ENCODE measurements at regions not wholly inside any gene's neighbourhood (a gene's known extent, or its start where the extent isn't known, plus 50 kb on each side); places are given as distances from the start of the nearest gene placed in this dataset.

DNA sequence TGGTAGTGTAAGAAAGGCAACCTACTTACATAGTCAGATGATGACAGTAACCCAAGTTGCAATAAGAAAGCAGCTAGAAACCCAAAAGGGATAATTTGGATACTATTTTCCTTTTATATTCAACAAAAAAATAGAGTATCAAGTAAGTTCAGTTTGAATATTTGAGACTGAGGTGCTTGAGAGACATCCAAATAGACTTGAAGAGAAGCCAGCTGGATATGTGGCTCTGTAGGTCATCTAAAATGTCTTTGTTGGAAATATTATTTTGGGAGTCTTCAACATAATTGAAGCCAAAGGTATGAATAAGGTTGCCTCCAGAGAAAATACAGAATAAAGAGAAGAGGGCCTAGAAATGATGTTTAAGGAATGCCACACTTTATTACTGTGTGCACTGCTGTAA is 438.2 kb upstream of the DIAPH2 start:
- DNase-seq, result no peak
